Astrocyte of the cerebellum (primary cell): ENCODE measurements at regions not wholly inside any gene's neighbourhood (a gene's known extent, or its start where the extent isn't known, plus 50 kb on each side); places are given as distances from the start of the nearest gene placed in this dataset.

Experiments
- DNase-seq: peaks from one replicate; pipeline ENCODE4 v3.0.0-alpha.2; 2011; ENCODE audit warnings: low read depth
- H3K4me3 ChIP-seq: 2 replicates; pipeline ENCODE4 v1.5.1; 2011; ENCODE audit warnings: mild to moderate bottlenecking, low read depth, low read length, moderate library complexity
- in situ Hi-C: cut with HindIII; loops from 2 replicates; pipeline ENCODE4 v1.10.0; 2017; ENCODE audit warnings: low sequenced_read_pairs
- TF ChIP-seq, protein P1 (sequence below): IDR thresholded peaks from 2 replicates; pipeline ENCODE4 v1.5.1; 2012; ENCODE audit warnings: low read length, low read depth, moderate library complexity, mild to moderate bottlenecking; ENCODE audit errors: missing control alignments

GRCh38 chr9:19700699-19701098 lies 88.1 kb downstream of the SLC24A2 start:
- no peak for DNase-seq
- in situ Hi-C loops: no loop called here
- H3K4me3 ChIP-seq: no peak overlapping the region
- TF ChIP-seq, protein P1, sequence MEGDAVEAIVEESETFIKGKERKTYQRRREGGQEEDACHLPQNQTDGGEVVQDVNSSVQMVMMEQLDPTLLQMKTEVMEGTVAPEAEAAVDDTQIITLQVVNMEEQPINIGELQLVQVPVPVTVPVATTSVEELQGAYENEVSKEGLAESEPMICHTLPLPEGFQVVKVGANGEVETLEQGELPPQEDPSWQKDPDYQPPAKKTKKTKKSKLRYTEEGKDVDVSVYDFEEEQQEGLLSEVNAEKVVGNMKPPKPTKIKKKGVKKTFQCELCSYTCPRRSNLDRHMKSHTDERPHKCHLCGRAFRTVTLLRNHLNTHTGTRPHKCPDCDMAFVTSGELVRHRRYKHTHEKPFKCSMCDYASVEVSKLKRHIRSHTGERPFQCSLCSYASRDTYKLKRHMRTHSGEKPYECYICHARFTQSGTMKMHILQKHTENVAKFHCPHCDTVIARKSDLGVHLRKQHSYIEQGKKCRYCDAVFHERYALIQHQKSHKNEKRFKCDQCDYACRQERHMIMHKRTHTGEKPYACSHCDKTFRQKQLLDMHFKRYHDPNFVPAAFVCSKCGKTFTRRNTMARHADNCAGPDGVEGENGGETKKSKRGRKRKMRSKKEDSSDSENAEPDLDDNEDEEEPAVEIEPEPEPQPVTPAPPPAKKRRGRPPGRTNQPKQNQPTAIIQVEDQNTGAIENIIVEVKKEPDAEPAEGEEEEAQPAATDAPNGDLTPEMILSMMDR: no peak

DNA sequence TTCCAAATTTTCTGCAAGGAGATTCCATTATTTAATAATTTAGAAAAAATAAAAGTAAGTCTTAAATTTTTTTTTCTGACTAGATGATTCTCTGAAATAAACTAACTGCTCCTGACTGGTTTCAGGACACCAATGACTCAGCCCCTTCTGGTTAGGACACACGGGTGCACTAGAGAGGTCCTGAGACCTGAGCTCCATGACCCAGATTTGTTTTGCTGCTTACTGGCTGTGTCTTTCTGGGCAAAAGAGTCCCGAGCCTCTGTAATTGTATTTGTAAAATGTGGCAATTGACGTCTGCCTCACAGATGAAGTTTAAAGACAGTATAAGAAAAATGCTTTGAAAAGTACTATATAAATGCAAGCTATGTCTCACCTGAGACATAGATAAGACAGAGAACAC lies 89.1 kb downstream of the SLC24A2 start:
- H3K4me3 ChIP-seq: no peak overlapping the region
- TF ChIP-seq, protein P1: no peak
- no peak for DNase-seq
- in situ Hi-C loops: loop anchor here (10.0 kb wide), 1 partner anchor 65 kb away; no protein-coding TSS in a partner anchor

DNA sequence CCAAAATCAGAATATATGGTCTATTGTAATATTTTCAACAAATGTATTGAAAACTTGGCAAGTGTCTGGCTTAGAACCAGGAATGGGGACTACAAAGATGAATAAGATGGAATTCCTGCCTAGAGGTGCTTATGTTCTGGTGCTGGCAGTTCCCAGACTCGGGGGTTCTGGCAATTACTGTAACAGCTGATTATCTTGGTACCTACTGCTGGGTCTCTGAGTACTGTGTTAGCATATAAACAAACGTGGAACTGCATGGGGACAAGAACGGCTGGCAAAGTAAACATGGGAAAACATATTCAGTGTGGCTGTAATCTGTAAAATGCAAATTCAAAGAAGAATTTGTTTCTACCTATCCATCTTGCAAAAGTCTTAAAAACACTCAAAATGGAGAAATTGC lies 89.9 kb downstream of the SLC24A2 start:
- in situ Hi-C loops: loop anchor here (10.0 kb wide), 1 partner anchor 64 kb away; no protein-coding TSS in a partner anchor
- DNase-seq: no peak
- TF ChIP-seq, protein P1: no peak
- H3K4me3 ChIP-seq: no peak overlapping the region

DNA sequence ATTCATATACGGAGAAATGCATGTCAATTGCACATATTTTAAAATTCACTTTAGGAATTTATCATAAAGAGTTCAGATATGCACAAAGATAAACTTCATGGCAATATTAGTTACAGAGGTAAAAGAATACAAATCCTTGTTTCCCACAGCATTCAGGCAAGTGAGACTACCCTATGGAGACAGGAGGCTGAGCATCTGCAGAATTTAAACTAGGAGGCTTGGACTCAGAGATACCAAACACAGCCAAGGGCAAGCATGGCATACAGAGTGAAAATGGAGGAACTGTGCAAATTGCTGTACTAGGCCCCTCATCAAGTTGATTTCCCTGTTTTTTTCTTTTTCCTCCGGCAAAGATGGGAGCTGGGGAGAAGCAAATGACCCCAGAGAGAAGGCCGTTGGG lies 94.2 kb downstream of the SLC24A2 start:
- in situ Hi-C loops: loop anchor here (10.0 kb wide), 1 partner anchor 60 kb away; no protein-coding TSS in a partner anchor
- DNase-seq: no peak
- no peak overlapping the region for H3K4me3 ChIP-seq
- TF ChIP-seq, protein P1: no peak

DNA sequence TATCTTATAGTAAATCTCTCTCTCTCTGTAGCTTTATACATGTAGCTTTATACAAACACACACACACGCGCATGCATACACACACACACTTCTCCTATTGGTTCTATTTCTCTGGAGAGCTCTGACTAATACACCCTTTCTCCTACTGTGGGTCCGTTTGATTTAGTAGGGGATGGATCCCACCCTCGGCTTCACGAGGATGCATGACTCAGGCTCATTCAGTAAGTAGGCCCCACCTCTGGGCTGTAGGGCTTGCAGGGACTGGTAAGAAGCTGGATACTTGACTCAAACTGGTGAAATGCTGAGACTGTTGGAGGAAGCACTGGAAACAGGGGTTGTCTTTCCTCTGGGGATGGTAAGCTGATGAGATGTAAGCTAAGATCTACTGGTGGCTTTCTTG lies 98.7 kb downstream of the SLC24A2 start:
- TF ChIP-seq, protein P1: no peak
- in situ Hi-C loops: loop anchor here (10.0 kb wide), 1 partner anchor 55 kb away; no protein-coding TSS in a partner anchor
- H3K4me3 ChIP-seq: no peak overlapping the region
- no peak for DNase-seq

DNA sequence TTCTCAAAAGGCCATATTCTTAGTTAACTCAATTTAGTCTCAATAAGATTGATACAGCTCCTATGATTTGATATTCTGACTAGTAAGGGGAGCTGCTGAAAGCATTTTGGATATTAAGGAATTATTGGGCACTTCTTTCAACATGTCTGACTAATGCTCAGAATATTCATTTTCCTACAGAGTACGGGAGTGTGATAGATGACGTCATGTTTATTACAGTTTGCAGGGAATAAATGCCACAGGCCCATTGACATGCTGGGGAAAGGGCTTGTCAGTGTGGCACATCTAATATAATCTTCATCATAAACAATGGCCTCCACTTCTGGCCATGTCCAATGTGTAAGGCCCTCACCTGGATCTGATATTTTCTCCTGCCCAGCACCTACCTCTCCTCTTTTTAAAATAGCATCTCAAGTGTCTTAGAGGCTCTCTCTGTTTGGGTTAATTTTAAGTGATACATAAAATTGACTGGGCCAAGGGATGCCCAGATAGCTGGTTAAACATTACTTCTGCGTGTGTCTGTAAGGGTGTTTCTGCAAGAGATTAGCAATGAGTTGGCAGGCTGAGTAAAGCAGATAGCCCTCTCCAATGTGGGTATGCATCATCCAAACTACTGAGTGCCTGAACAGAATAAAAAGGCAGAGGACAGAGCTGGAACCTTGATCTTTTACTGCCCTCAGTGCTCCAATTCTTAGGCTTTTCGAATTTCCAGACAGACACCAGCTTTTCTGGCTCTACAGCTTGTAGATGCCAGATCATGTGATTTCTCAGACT lies 99.3 kb downstream of the SLC24A2 start:
- TF ChIP-seq, protein P1: no peak
- DNase-seq: no peak
- in situ Hi-C loops: loop anchor here (10.0 kb wide), 1 partner anchor 55 kb away; no protein-coding TSS in a partner anchor
- H3K4me3 ChIP-seq: no peak overlapping the region
